Muscle layer of colon (tissue), 2 donors: ENCODE measurements at regions not wholly inside any gene's neighbourhood (a gene's known extent, or its start where the extent isn't known, plus 50 kb on each side); places are given as distances from the start of the nearest gene placed in this dataset.

Experiments used
- H3K27ac ChIP-seq: one replicate; pipeline ENCODE4 v1.7.0; 2013; ENCODE audit warnings: low read depth, mild to moderate bottlenecking, low read length, moderate library complexity
- H3K27me3 ChIP-seq, 2 donors: one replicate each; pipeline ENCODE4 v1.7.0; 2013; ENCODE audit warnings: low read length in 2 of 2, mild to moderate bottlenecking in 2 of 2; ENCODE audit not compliant: insufficient read depth in 2 of 2, control insufficient read depth in 1 of 2
- H3K36me3 ChIP-seq: one replicate; pipeline ENCODE4 v1.7.0; 2013; ENCODE audit warnings: mild to moderate bottlenecking, low read length; ENCODE audit not compliant: insufficient read depth
- H3K4me1 ChIP-seq: one replicate; pipeline ENCODE4 v1.7.0; 2013; ENCODE audit warnings: mild to moderate bottlenecking, low read length; ENCODE audit not compliant: insufficient read depth
- H3K4me3 ChIP-seq, 2 donors: one replicate each; pipeline ENCODE4 v1.7.0; 2013; ENCODE audit warnings: low read length in 2 of 2, low read depth in 1 of 2, mild to moderate bottlenecking in 1 of 2, moderate library complexity in 1 of 2
- H3K9ac ChIP-seq: one replicate; pipeline ENCODE4 v1.7.0; 2013; ENCODE audit warnings: low read length
- H3K9me3 ChIP-seq: one replicate; pipeline ENCODE4 v1.7.0; 2013; ENCODE audit warnings: mild to moderate bottlenecking, low read length
- donor health status: abdominal sarcoma.
- donor health status: Adenocarcinoma of cecum.

DNA sequence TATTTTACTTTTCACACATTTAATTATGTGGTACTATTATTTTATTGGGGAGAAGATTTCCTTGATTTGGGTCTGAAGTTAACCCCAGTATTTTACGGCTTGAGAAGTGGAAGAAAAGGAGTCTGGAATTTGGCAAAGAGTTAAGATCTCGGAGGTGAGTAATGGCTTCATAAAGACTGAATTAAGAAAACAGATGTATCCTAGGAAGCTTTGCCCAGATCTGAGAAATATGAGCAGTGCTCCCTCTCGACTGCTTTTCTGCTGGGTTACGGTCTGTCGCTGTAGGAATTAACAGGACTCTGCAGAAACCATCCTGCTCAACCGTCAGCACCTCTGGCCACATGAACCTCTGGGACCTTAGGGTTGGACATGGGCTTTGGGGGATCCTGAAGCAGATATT is 163.6 kb upstream of the NDN start:
- Histone ChIP-seq H3K9me3 (no peaks in the 10 kb centered on the region), H3K4me1 (no peaks in the 10 kb centered on the region)

DNA sequence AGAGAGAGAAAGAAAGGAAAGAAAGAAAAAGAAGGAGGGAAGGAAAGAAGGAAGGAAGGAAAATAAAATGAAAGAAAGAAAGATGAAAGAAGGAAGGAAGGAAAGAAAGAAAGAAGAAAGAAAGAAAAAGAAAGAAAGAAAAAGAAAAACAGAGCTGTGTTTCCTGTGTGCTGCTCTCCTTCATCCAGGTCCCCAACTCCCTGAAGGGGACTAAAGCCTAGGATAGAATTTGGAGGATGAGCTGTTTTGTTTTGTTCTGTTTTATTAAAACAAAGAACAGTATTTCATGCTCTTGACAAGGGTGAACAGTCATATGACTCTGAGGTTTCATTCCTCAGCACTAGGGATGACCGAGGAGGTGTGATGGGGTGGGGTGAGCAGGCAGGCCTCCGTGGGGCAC is 164.8 kb upstream of the NDN start:
- Histone ChIP-seq H3K4me3 (no peak overlapping the region), H3K9ac (no peak overlapping the region), H3K27me3 (no peaks in the 10 kb centered on the region), H3K4me1 (no peaks in the 10 kb centered on the region), H3K36me3 (no peaks in the 10 kb centered on the region), H3K9me3 (no peaks in the 10 kb centered on the region), H3K27ac (no peak overlapping the region)

More for the DNA sequence above, 163.6 kb upstream of the NDN start:
- no peaks in the 10 kb centered on the region for H3K36me3 ChIP-seq
- no peak overlapping the region for H3K27ac ChIP-seq
- H3K27me3 ChIP-seq, result no peaks in the 10 kb centered on the region
- H3K9ac ChIP-seq, result no peak overlapping the region
- H3K4me3 ChIP-seq, result no peak overlapping the region

DNA sequence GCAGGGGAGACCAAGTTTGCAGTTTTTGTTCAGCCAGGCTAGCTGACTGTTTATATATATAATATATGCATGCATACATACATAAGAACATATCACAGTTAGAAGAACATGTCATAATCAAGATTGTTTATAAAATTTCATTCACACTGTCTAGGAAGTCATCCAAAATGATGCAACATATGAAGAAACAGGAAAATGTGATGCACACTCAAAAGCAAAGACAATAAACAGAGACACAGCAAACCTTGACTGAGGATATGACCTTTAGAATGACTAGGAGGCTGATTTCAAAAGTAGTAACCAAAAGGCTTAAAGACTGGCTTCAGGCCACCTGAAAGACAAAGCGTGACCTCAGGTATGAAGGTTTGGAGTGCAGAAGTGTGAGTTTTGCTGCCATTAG is 166.2 kb upstream of the NDN start:
- Histone ChIP-seq H3K36me3 (no peaks in the 10 kb centered on the region), H3K27me3 (no peaks in the 10 kb centered on the region), H3K9me3 (no peaks in the 10 kb centered on the region), H3K27ac (no peak overlapping the region), H3K4me3 (no peak overlapping the region), H3K9ac (no peak overlapping the region), H3K4me1 (no peaks in the 10 kb centered on the region)

DNA sequence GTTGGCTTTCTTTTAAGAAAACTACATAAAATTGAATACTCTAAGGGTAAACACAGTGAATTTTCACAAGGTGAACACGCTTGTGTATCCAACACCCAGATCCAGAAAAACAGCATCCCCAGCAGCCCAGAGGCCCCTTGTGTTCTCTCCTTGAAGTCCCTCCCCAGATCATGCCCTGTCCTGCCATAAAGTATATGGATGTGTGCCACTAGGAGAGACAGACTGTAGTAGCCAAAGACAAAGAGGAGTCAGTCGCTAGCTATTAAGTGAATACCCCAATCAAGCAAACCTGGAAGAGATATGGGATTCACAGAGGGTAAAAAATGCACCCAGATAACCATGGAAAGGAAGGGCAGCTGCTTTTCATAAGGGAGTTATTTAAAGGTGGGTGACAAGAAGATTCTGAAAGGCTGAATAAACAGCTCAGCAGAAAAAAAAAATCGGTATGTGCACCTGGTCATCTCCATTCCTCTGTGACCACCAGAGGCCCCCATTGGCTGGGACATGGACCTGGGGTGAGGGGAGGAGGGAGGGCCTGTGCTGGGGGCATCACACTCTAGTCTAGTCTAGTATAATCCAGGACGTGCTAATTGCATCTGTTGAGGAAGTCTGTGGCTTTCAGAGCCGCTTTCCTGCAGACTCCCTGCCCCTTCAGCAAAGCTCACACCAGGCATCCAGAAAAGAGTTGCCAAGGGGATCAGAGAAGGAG is 167.3 kb upstream of the NDN start:
- H3K9me3 ChIP-seq, result no peaks in the 10 kb centered on the region
- H3K27me3 ChIP-seq, result no peaks in the 10 kb centered on the region
- H3K27ac ChIP-seq, result no peak overlapping the region

DNA sequence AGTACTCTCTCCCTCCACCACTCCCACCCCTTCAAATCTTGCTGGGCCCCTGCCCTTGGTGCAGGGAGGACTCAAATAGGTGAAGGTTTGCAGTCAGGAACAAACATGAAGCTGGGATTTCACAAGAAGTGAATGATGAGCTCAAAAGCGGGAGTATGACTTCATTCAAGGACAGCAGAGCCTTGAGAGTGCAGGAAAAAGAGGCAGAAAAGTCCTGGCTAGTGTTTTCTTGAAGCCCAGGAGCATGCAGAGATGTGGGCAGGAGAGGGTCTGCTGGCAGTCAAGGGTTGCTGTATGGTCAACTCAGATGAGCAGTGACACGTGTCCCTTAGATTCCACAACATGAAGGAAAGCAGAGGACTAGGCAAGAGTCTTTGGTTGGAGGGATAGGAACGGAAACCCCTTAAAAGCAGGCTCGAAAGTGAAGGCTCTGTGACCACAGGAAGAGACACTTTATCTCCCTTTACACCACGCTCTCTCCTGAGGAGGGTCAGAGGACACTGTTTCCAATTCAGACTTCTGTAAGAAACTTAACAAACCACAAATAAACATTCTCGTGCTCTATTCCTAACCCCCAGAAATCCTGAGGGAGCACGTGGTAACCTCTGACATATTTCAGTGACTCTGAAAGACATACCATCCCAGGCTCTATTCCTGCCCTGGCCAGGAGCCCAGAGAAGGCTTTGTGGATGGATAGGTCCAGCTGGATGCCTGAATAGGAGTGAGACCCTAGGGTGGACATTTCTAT is 168.0 kb upstream of the NDN start:
- no peak overlapping the region for H3K9ac ChIP-seq
- no peaks in the 10 kb centered on the region for H3K9me3 ChIP-seq
- H3K36me3 ChIP-seq, result no peaks in the 10 kb centered on the region
- no peak overlapping the region for H3K4me3 ChIP-seq
- H3K27me3 ChIP-seq, result no peaks in the 10 kb centered on the region
- H3K4me1 ChIP-seq, result no peaks in the 10 kb centered on the region
- no peak overlapping the region for H3K27ac ChIP-seq

More for the DNA sequence above, 167.3 kb upstream of the NDN start:
- Histone ChIP-seq H3K36me3 (no peaks in the 10 kb centered on the region), H3K4me1 (no peaks in the 10 kb centered on the region), H3K4me3 (no peak overlapping the region), H3K9ac (no peak overlapping the region)

DNA sequence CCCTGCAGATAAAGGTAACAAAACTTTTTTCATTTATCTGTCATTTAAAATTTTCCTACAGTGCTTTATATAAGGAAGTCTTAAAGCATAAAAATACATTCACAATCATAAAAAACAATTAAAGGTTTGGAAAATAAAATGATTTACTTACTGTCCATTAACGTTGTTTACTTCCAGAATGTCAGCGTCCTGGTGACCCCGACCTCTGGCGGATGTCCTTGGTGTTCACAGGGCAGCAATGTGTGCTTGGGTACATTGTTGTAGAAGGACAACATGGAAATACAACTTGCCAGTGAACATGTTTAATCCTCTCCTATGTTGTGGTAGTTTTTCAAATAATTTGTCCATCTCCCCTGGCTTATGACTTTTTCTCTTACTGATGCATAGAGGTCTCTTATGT is 168.8 kb upstream of the NDN start:
- H3K27ac ChIP-seq, result no peak overlapping the region
- no peaks in the 10 kb centered on the region for H3K9me3 ChIP-seq
- H3K4me3 ChIP-seq, result no peak overlapping the region
- no peaks in the 10 kb centered on the region for H3K27me3 ChIP-seq
- H3K9ac ChIP-seq, result no peak overlapping the region
- no peaks in the 10 kb centered on the region for H3K36me3 ChIP-seq
- H3K4me1 ChIP-seq, result no peaks in the 10 kb centered on the region

DNA sequence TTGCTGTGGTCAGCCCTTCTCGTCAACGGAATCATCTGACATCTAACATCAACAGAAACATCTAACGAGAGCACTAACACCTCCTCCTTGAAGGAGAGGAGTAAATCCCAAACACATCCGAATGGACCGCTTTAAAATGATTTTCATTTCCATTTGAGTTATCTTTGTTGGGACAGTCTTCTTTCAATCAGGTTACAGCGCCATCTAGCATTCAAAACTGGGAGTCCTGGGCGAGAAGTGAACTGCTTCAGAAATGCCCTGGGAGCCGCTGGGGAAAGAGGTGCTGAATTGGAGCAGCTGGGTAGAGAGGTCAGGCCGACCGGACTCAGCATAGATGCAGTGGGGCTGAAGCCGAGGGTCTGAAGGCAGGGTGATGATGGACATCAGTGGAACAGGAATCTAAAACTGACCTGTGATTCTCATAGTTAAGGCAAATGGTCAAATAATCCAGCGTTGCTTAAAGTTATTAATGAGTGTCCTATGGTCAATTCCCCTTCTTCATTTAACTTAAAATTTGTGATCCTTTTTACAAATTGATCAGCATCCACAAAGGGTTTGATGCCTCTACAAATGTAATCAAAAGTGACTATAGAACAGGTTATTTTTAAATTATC is 170.0 kb upstream of the NDN start:
- no peak overlapping the region for H3K4me3 ChIP-seq
- no peak overlapping the region for H3K27ac ChIP-seq
- H3K4me1 ChIP-seq, result no peaks in the 10 kb centered on the region
- no peaks in the 10 kb centered on the region for H3K9me3 ChIP-seq
- H3K9ac ChIP-seq, result no peak overlapping the region
- H3K27me3 ChIP-seq, result no peaks in the 10 kb centered on the region
- no peaks in the 10 kb centered on the region for H3K36me3 ChIP-seq

DNA sequence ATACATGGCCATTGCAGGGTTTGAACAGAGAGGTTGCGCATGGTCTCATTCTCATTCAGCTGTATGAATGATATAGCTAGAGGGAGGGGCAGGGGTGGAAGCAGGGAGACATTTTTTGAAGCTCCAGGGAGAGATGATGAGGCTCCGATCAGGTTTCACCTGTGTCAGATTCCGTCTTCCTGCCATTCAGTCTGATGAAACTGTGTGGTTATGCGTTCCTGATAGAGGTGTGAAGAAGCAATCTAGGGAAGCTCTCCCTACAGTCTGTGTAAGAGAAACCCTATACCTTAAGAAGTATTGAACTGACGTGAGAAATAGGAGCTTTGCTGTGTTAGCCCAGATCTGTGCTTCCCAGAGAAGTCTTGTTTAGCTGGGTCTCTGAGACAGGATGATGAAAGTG is 171.9 kb upstream of the NDN start:
- Histone ChIP-seq H3K4me1 (no peaks in the 10 kb centered on the region), H3K27me3 (no peaks in the 10 kb centered on the region), H3K9me3 (no peaks in the 10 kb centered on the region), H3K9ac (no peak overlapping the region), H3K27ac (no peak overlapping the region), H3K36me3 (no peaks in the 10 kb centered on the region), H3K4me3 (no peak overlapping the region)

DNA sequence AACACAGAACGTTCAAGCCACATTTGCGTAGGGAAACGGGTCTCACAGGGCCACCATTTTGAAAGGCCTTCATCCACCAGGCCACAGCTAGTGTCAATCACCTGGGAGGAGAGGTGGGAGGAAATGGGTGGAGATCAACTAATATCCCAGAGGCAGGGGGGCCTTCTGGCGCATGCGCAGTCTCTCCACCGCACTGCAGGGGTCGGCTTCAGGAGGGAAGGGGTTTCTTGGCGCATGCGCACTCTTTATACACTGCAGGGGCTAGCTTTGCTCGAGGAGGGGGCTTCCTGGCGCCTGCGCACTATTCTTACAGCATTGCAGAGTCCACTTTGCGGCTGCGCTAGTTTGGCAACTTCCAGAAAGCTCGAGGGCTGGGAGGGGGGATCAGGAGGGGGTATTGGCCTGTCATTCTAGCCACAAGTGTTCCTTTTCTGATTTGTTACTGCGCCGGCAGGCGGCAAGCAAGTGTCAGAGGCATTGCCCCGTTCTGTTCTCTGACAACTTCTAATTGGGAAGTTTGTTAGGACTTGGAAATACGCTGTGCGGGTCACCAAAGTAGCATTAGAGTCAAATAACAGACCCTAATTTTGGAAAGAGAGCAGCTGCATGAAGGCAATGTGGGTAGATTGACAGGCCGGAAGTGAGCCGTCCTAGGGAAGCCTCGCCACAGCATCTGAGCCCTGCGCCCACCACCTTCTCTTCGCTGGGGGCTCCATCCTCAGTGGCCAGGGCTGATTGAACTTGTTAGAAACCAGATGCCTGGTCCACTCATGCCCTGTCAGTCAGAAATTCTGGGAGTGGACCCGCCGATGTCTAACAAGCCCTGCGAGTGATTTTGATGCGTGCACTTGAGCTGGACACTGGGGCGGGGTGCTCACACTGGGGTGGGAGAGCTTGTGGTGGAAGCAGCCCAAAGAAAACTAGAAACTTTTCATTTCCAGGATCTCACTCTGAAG is 173.5 kb upstream of the NDN start:
- Histone ChIP-seq H3K4me1 (no peaks in the 10 kb centered on the region), H3K27me3 (no peaks in the 10 kb centered on the region), H3K9me3 (no peaks in the 10 kb centered on the region), H3K9ac (no peak overlapping the region), H3K27ac (no peak overlapping the region), H3K36me3 (no peaks in the 10 kb centered on the region), H3K4me3 (no peak overlapping the region)

DNA sequence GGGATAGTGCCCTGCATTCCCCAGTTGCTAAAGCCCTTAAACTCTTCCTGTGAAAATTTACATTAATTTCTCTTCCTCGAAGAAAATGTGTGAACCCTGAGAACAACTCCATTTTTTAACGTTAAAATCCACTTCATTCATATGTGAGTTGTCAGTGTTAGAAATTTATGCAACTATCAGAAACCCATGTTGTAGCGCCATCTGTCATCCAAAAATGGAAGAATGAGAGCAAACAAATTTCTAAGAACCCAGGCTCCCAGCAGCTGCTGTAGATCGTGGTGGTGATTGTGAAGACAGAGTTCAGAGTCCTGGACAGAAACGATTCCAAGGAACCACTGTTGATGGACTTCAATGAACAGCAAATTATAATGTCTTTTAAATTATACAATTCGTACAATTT is 179.7 kb upstream of the NDN start:
- Histone ChIP-seq H3K9me3 (no peaks in the 10 kb centered on the region), H3K9ac (no peak overlapping the region), H3K27ac (no peak overlapping the region), H3K4me1 (no peaks in the 10 kb centered on the region), H3K4me3 (no peak overlapping the region), H3K36me3 (no peaks in the 10 kb centered on the region), H3K27me3 (no peaks in the 10 kb centered on the region)

DNA sequence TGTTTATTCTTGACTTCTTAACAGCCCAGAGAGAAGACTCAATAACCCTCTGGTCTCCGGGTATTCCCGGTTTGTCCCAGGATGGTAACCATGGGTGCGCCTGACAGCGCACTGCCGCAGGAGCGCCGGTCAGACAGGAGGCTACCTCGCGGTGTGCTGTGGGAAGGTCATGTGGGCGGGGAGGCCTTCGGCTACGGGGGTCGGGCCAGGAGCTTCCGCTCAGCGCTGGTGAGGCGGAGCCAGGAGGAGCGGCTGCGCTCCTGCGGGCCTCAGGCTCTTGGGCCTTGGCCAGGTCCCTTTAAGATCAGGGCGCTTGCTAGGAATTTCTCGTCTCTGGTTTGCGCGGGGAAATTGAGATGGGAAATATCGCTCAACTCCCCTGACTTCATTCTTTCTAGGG is 182.3 kb upstream of the NDN start:
- Histone ChIP-seq H3K27ac (no peak overlapping the region), H3K9ac (no peak overlapping the region), H3K9me3 (no peaks in the 10 kb centered on the region), H3K4me1 (no peaks in the 10 kb centered on the region), H3K27me3 (no peaks in the 10 kb centered on the region), H3K36me3 (no peaks in the 10 kb centered on the region), H3K4me3 (no peak overlapping the region)
